Central memory CD8-positive, alpha-beta T cell (primary cell): ENCODE measurements at regions not wholly inside any gene's neighbourhood (a gene's known extent, or its start where the extent isn't known, plus 50 kb on each side); places are given as distances from the start of the nearest gene placed in this dataset.

ENCODE experiments used
- ATAC-seq: fragments of 150-1000 bp; cut with Tn5 transposase; replicated peaks from 2 replicates; pipeline ENCODE4 v1.10.0; 2022; ENCODE audit warnings: mild to moderate bottlenecking, moderate FRiP score, moderate number of reproducible peaks; ENCODE audit not compliant: poor library complexity, severe bottlenecking; ENCODE audit errors: extremely low read depth
- DNase-seq, 2 donors: peaks; one replicate each; pipeline ENCODE4 v3.0.0; 2021; ENCODE audit warnings: low spot score in 2 of 2
- H3K27ac Mint-ChIP-seq: one replicate; pipeline ENCODE4 v1.8.0; 2022; ENCODE audit warnings: low read depth, mild to moderate bottlenecking, moderate library complexity, mixed read lengths
- H3K27me3 Mint-ChIP-seq: one replicate; pipeline ENCODE4 v1.8.0; 2022; ENCODE audit warnings: mixed read lengths
- H3K36me3 Mint-ChIP-seq: one replicate; pipeline ENCODE4 v1.8.0; 2022; ENCODE audit warnings: mild to moderate bottlenecking, moderate library complexity, mixed read lengths; ENCODE audit not compliant: insufficient read depth
- H3K4me1 Mint-ChIP-seq: one replicate; pipeline ENCODE4 v1.8.0; 2022; ENCODE audit warnings: mixed read lengths
- H3K4me3 Mint-ChIP-seq: one replicate; pipeline ENCODE4 v1.8.0; 2022; ENCODE audit warnings: mild to moderate bottlenecking, moderate library complexity, mixed read lengths
- H3K9me3 Mint-ChIP-seq: one replicate; pipeline ENCODE4 v1.8.0; 2022; ENCODE audit warnings: mixed read lengths

DNA sequence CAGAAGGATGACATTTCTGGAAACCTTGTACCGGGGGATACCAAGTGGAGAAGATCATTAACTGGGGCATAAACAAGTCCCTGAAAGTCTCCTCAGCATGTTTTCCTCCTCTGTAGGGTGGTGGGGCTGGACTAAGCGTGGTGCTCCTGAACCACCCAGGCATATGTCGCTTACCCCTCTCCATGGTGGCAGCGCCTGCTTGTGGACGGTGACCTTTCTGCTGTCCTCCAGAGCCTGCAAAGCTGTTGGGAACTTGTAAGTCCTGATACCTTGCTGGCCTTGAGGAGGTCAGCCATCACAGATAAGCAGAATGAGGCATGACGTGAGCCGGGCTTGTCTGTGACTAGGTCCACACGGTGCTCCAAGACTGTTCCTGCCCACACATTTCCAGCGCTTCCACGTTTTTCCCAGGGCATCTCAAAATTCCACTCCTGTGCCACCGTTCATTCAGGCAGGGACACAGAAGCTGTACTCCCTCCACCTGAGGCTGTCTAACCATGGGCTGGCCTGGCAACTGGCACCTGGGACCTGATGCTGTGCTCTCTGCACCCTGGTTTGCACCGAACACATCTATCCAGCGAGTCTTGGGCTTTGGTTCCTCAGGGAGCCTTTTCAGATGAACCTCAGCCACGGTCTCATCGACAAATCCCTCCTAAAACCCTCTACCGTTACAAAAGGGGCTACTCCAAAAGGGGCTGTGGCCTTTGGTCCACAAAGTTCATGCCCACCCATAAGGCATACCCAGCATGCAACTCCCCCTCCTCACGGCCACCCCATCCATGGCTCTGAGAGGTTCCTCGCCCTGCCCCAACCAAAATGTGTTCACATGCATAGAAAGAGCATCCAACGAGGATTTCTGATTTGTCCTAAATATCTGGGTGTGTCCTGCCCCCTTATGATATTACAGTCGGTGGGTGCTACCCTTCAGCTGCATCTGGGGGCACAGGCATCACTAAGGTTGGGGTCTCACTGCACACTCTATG is 199.6 kb upstream of the DIO3 start:
- Mint-ChIP-seq H3K4me1 (no peaks in the 10 kb centered on the region), H3K9me3 (no peaks in the 10 kb centered on the region), H3K36me3 (no peaks in the 10 kb centered on the region), H3K27me3 (peaks cover 58% of the 10 kb centered on the region), H3K4me3 (no peak overlapping the region), H3K27ac (no peak overlapping the region)
- DNase-seq = no peak
- no peak for ATAC-seq

DNA sequence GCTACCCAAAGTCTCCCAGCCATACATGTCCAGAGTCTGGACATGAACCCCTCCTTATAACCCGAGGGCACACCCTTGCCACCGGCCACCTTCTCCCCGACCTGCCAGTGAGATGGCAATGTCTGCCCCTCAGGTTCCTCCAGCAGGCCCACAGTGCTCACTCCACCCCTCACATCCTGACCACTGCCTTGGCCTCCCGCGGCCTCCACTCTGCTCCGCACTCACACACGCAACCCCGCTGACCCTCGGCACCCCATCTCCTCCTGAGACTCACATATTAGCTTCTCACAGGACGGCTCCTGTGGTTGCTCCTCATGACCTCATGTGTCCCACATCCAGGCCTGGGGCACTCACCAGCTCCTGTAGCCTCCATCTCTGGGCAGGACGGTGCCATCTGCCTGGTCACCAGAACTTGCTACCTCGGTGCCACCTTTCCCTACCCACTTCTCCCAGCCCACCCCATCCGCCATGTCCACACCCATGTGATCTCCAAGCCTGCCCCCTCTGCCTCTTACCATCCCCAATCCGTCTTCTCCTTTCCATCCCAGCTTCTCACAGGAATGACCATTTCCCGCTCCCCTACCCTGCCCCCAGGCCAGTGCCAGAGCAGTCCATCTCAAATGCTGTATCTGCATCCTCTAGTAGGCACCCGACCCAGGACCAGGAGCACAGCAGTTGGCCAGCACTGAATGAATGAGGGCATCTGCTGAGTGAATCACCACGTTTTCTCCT is 198.6 kb upstream of the DIO3 start:
- ATAC-seq (no peak), DNase-seq (no peak)
- Mint-ChIP-seq H3K27me3 (peaks cover 61% of the 10 kb centered on the region), H3K27ac (no peak overlapping the region), H3K36me3 (no peaks in the 10 kb centered on the region), H3K4me1 (no peaks in the 10 kb centered on the region), H3K4me3 (no peak overlapping the region), H3K9me3 (no peaks in the 10 kb centered on the region)

DNA sequence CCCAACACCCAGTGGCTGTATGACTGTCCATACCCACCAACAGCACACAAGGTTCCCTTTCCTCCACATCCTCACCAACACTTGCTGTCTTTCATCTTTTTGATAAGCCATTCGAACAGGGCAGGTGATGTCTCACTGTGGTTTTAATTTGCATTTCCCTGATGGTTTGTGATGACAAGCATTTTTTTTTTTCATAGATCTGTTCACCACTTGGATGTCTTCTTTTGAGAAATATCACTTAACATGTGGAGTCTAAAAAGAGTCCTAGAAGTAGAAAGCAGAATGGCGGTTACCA is 198.1 kb upstream of the DIO3 start:
- ATAC-seq = no peak
- Mint-ChIP-seq H3K9me3 (no peaks in the 10 kb centered on the region), H3K4me3 (no peak overlapping the region), H3K4me1 (no peaks in the 10 kb centered on the region), H3K27me3 (peaks cover 66% of the 10 kb centered on the region), H3K27ac (no peak overlapping the region), H3K36me3 (no peaks in the 10 kb centered on the region)
- no peak for DNase-seq

DNA sequence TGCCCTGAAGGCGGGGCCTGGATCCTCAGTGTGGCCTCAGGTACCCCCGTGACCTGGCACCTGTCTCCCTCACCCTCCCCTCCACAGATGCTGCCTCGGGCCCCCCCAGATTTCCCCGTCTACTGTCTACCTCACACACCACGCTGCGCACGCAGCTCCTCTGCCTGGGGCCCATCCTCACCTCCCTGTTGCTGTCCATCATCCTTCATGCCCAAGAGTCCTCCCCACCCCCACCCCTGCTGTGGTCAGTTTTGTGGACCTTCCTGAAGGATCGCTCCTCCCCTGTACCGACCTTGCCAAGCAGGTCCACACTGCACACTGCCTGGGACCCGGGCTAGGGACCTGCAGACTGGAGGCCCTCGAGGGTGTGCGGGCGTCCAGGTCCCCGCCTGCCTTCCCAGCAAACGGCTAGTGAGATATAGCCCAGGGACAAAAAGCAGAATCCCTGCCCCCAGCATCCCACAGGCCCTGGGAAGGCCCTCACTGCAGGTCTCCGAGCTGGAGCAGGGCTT is 197.4 kb upstream of the DIO3 start:
- H3K4me1 Mint-ChIP-seq = no peaks in the 10 kb centered on the region
- H3K9me3 Mint-ChIP-seq = no peaks in the 10 kb centered on the region
- H3K27me3 Mint-ChIP-seq = peaks cover 66% of the 10 kb centered on the region
- H3K4me3 Mint-ChIP-seq = no peak overlapping the region
- no peaks in the 10 kb centered on the region for H3K36me3 Mint-ChIP-seq
- ATAC-seq = no peak
- no peak for DNase-seq
- H3K27ac Mint-ChIP-seq = no peak overlapping the region

DNA sequence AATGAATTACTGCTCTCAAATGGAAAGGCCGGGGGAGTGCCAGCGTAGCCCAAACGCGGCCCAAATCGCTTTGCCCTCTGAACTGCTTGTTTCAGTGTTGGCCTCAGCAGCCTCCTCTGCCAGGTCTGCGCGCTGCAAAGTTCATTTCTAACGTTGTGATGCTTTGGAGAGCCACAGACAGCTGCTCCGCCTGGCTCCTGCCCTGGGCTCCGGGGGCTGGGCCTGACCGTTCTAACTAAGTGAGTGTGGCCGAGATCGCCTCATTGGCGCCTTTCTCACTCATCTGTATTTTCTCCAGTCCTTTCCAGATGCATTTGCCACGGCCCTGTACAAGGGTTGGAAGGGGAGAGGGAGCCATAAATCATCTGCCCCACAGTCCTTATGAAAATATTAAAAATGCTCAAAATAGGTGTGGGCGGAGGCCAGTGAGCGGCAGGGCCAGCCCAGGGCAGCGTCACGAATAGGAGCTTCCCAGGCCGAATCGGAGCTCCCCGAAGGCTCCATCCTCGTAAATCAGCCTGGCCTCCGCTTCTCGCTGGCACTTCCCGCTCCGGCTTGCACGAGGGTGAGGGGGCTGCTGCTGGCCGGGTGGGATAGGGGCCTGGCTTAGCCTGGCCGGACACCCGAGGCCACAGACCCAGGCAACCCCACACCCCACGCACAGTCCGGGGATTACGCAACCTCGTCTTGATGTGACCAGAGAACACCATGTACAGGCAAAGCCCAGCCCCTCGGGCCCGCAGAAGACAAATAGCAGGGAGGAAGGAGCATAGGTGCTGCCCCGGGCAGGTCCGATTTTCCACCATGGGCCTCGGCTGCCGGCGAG is 196.6 kb upstream of the DIO3 start:
- DNase-seq (no peak), ATAC-seq (no peak)
- Mint-ChIP-seq H3K4me3 (no peak overlapping the region), H3K27ac (no peak overlapping the region), H3K27me3 (peaks cover 68% of the 10 kb centered on the region), H3K36me3 (no peaks in the 10 kb centered on the region), H3K4me1 (no peaks in the 10 kb centered on the region), H3K9me3 (no peaks in the 10 kb centered on the region)

DNA sequence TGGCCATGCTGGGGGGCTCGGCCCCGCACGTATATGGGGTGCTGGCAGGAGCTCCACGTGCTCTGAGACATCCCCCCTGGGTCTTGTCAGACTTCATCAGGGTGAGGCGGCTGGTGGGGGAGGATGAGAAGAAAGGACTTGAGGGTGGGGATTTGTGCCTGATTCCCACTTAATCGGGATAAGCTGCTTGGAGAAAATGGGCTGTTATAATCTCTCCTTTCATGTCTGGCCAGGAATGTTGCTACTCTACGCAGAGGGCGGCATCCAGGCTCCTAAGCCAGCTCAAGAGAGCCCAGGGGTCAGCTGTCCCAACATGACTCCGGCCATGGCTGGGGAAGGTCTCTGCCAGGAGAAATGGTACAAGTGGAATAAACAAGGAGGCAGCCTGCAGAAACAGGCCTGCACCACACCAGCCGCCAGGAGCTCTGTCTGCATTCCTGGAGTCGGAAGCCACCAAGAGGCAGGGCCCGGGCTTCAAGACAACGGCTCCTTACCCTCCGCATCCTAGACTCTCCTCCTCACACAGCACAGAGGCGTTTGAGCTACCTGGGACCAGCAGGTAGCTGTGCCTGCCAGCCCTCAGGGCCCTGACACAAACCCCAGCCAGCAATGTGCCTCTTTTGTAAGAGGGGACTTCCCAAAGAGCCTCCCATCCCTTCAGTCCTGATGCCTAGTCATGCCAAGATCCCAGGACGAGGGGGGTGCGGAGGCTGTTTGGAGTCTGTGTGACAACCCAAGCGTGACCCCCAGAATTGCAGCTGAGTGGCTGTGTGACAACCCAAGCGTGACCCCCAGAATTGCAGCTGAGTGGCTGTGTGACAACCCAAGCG is 195.8 kb upstream of the DIO3 start:
- H3K4me1 Mint-ChIP-seq = no peaks in the 10 kb centered on the region
- ATAC-seq = no peak
- H3K36me3 Mint-ChIP-seq = no peaks in the 10 kb centered on the region
- H3K4me3 Mint-ChIP-seq = no peak overlapping the region
- no peak overlapping the region for H3K27ac Mint-ChIP-seq
- H3K27me3 Mint-ChIP-seq = peaks cover 68% of the 10 kb centered on the region
- DNase-seq = no peak
- no peaks in the 10 kb centered on the region for H3K9me3 Mint-ChIP-seq

DNA sequence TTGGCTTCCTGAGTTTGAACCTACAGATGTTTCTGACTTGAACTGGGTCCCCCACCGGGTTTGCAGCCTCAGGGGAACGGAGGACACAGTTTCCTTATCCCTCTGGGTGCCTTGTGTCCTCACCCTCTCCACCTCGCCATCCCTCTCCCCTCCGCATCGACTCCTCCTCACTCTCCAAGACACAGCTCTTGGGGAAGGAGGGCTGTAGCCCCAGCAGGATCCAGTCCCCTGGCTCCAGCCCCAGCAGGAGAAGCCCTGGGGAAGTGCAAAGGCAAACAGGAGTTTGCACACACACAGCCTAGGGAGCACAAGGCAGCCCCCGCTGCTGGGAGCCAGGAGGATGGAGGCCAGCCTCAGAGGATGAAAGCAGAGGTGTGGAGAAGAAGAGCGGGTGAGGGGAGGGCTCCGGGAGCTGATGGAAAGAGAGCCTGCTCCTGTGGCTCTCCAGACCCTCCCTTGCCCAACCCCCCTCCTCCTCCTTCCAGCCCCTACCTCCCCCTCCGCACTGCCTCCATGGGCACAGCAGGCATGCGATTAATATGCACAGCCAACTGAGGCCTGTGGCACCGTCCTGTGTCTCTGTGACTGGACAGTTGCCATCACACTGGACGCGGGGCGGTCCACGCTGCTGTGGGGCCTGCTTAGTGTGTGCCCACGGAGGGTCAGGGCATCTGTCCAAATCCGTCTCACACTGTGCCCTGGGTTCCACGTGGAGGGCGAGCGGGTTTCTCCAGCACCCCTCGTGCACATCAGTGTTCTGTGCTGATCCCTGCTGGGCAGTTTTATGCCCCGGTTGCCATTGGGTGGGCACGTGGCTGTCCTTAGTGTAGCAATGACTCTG is 193.7 kb upstream of the DIO3 start:
- no peak for ATAC-seq
- peaks cover 56% of the 10 kb centered on the region for H3K27me3 Mint-ChIP-seq

DNA sequence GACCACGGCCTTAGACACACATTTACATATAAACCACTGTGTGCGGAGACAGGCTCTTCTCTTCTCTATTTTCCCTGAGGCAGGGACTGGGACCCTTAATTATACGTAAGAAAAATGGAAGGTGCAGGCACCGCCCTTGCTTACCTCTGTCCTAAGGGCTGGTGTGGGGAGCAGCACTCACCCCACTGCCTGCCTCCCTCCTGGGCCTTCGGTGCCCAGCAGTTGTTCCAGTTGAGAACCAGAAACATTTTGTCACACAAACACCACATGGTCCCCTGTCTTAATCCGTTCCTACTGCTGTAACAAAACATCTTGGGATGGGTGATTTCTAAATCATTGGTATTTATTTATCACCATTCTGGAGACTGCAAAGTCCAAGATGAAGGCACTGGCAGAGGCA is 192.7 kb upstream of the DIO3 start:
- no peaks in the 10 kb centered on the region for H3K36me3 Mint-ChIP-seq
- H3K27ac Mint-ChIP-seq = no peak overlapping the region
- ATAC-seq (no peak), DNase-seq (no peak)
- no peaks in the 10 kb centered on the region for H3K9me3 Mint-ChIP-seq
- no peak overlapping the region for H3K4me3 Mint-ChIP-seq
- peaks cover 49% of the 10 kb centered on the region for H3K27me3 Mint-ChIP-seq
- no peaks in the 10 kb centered on the region for H3K4me1 Mint-ChIP-seq

More for the DNA sequence above, 193.7 kb upstream of the DIO3 start:
- no peak overlapping the region for H3K27ac Mint-ChIP-seq
- H3K4me3 Mint-ChIP-seq = no peak overlapping the region
- no peak for DNase-seq
- no peaks in the 10 kb centered on the region for H3K9me3 Mint-ChIP-seq
- H3K36me3 Mint-ChIP-seq = no peaks in the 10 kb centered on the region
- no peaks in the 10 kb centered on the region for H3K4me1 Mint-ChIP-seq

DNA sequence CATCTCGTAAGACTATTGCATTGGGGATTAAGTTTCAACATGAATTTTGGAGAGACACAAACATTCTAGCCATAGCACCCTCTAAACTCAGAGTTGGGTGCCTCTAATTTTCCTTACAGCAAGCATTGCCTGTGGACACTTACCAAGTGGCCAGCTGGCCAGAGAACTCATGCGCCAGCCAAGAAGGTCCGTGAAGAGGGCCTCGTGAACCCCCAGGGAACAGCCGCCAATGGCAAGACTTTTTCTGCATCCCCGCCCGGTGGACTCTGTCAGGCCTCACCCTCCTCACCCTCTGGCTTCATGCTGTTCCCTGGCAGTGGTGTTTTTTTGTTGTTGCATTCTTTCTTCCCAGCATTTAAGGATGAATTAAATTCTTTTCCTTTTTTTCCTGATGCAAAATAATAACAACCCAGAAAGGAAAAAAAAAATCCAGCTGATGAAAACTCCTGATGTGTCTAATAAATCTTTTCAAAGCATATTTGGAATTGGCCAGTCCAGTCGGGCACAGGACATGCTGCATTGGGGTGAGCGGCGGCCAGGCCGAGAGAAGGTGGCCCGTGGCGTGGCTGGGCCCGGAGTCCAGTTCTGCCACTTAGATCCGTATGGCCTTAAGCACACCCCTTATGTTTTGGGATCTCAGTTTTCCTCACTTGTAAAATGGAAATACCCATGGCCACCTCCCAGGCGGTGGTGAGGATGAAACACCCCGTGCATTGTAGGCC is 191.9 kb upstream of the DIO3 start:
- Mint-ChIP-seq H3K27ac (no peak overlapping the region), H3K27me3 (peaks cover 49% of the 10 kb centered on the region), H3K9me3 (no peaks in the 10 kb centered on the region), H3K4me1 (no peaks in the 10 kb centered on the region), H3K4me3 (no peak overlapping the region), H3K36me3 (peaks cover 2% of the 10 kb centered on the region)
- no peak for DNase-seq
- ATAC-seq = no peak

DNA sequence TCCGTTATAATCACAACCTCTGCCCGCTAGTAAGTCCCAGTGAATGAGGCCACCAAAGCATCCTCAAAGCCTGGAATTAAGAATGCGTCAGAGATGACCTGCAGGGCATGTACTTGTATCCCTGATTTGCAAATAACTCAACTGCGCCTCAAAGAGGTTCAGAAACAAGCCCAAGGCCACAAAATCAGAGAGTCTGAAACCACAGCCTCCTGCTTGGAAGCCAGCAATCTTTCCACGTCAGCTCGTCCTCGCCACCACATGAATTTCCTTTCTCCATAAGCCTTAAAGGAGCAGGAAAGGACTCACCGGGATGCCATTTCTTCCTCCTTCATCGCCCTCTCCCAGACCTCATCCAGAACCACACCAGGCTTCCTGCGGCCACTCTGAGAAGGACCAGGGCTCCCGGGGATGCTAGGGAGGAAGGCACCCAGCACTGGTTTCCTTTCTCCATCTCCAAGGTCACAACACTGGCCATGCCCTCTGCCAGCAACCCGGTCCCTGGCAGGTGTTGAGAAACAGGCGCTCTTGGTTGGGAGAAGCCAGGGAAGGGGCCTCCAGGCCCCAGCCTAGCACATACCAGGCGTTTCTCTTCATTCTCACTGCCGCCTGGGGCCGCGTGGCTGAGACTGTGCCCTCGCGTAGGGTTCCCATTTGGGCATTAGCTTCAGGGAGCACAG is 191.2 kb upstream of the DIO3 start:
- Mint-ChIP-seq H3K9me3 (no peaks in the 10 kb centered on the region), H3K27me3 (peaks cover 49% of the 10 kb centered on the region), H3K36me3 (peaks cover 2% of the 10 kb centered on the region), H3K27ac (no peak overlapping the region), H3K4me3 (no peak overlapping the region), H3K4me1 (no peaks in the 10 kb centered on the region)
- DNase-seq = no peak
- ATAC-seq = no peak
